Type B pancreatic cell (in vitro differentiated cells): ENCODE measurements at regions not wholly inside any gene's neighbourhood (a gene's known extent, or its start where the extent isn't known, plus 50 kb on each side); places are given as distances from the start of the nearest gene placed in this dataset.

ENCODE experiments used
- DNase-seq: peaks from one replicate; pipeline ENCODE4 v3.0.0; 2021; ENCODE audit warnings: mixed read lengths; ENCODE audit not compliant: unreplicated experiment; ENCODE audit errors: extremely low spot score
- H3K27ac Mint-ChIP-seq: 2 replicates; pipeline ENCODE4 v1.8.0; 2021; ENCODE audit warnings: mild to moderate bottlenecking, mixed read lengths
- H3K27me3 Mint-ChIP-seq: 2 replicates; pipeline ENCODE4 v1.8.0; 2021; ENCODE audit warnings: mixed read lengths
- H3K36me3 Mint-ChIP-seq: 2 replicates; pipeline ENCODE4 v1.8.0; 2021; ENCODE audit warnings: mixed read lengths
- H3K4me1 Mint-ChIP-seq: one replicate; pipeline ENCODE4 v1.8.0; 2021; ENCODE audit warnings: mixed read lengths; ENCODE audit not compliant: unreplicated experiment
- H3K4me3 Mint-ChIP-seq: 2 replicates; pipeline ENCODE4 v1.8.0; 2021; ENCODE audit warnings: mild to moderate bottlenecking, mixed read lengths
- H3K9me3 Mint-ChIP-seq: 2 replicates; pipeline ENCODE4 v1.8.0; 2021; ENCODE audit warnings: mixed read lengths
- CTCF ChIP-seq: fragments of 200-600 bp; sonication (generic); conservative IDR thresholded peaks from 2 replicates; pipeline ENCODE4 v1.5.0; 2021; ENCODE audit warnings: antibody characterized with exemption, mild to moderate bottlenecking

- Mint-ChIP-seq H3K4me1 (no peaks in the 10 kb centered on the region), H3K4me3 (no peak overlapping the region), H3K9me3 (no peaks in the 10 kb centered on the region), H3K27ac (no peak overlapping the region), H3K27me3 (peaks cover 14% of the 10 kb centered on the region), H3K36me3 (no peaks in the 10 kb centered on the region)
- DNase-seq = no peak
- peak; percentile 89 for TF ChIP-seq CTCF
Observed at GRCh38 chr2:236512902-236513435, 56.7 kb upstream of the ACKR3 start.

- TF ChIP-seq CTCF = no peak
- DNase-seq = no peak
- H3K4me3 Mint-ChIP-seq = no peak overlapping the region
- H3K4me1 Mint-ChIP-seq = no peaks in the 10 kb centered on the region
- no peaks in the 10 kb centered on the region for H3K9me3 Mint-ChIP-seq
- no peaks in the 10 kb centered on the region for H3K36me3 Mint-ChIP-seq
- H3K27ac Mint-ChIP-seq = no peak overlapping the region
- H3K27me3 Mint-ChIP-seq = peaks cover 10% of the 10 kb centered on the region
Observed at GRCh38 chr2:236513956-236514355, 55.7 kb upstream of the ACKR3 start.

GRCh38 chr2:236516708-236517107, 52.9 kb upstream of the ACKR3 start:
- no peaks in the 10 kb centered on the region for H3K4me1 Mint-ChIP-seq
- H3K36me3 Mint-ChIP-seq = no peaks in the 10 kb centered on the region
- no peak overlapping the region for H3K4me3 Mint-ChIP-seq
- no peak for DNase-seq
- no peaks in the 10 kb centered on the region for H3K9me3 Mint-ChIP-seq
- H3K27me3 Mint-ChIP-seq = peaks cover 27% of the 10 kb centered on the region
- H3K27ac Mint-ChIP-seq = no peak overlapping the region
- TF ChIP-seq CTCF = no peak

- DNase-seq = no peak
- no peaks in the 10 kb centered on the region for H3K4me1 Mint-ChIP-seq
- no peak overlapping the region for H3K27ac Mint-ChIP-seq
- H3K9me3 Mint-ChIP-seq = no peaks in the 10 kb centered on the region
- H3K4me3 Mint-ChIP-seq = no peak overlapping the region
- peaks cover 33% of the 10 kb centered on the region for H3K27me3 Mint-ChIP-seq
- no peak for TF ChIP-seq CTCF
- H3K36me3 Mint-ChIP-seq = no peaks in the 10 kb centered on the region
Observed at GRCh38 chr2:236517251-236518031, 52.2 kb upstream of the ACKR3 start.
